ENCODE measurements at regions not wholly inside any gene's neighbourhood (a gene's known extent, or its start where the extent isn't known, plus 50 kb on each side); places are given as distances from the start of the nearest gene placed in this dataset.
A peak's percentile ranks its signal among the peaks of the same experiment; 100 is the strongest.

GRCh38 chr10:21387868-21388267, 137.6 kb downstream of the SKIDA1 start:
- no peak for TF ChIP-seq SIN3A (IDR thresholded peaks at IDR 0.05; ENCODE audit: borderline replicate concordance, insufficient read depth, low read length)
- no peak for TF ChIP-seq FOXP2 (optimal IDR thresholded peaks at IDR 0.05; ENCODE audit: borderline replicate concordance, extremely low read depth, extremely low read length, insufficient read depth)
- TF ChIP-seq POLR2AphosphoS5 (IDR thresholded peaks at IDR 0.05; ENCODE audit: low read depth, low read length): no peak
- TF ChIP-seq REST (IDR thresholded peaks at IDR 0.05; ENCODE audit: insufficient read depth in 1 of 2, low read depth in 2 of 2, low read length in 2 of 2): no peak
- no peak for TF ChIP-seq TAF1 (IDR thresholded peaks at IDR 0.05; ENCODE audit: borderline replicate concordance, insufficient read depth, low read length)

- no peak for TF ChIP-seq TAF1 (IDR thresholded peaks at IDR 0.05; ENCODE audit: borderline replicate concordance, insufficient read depth, low read length)
Observed at GRCh38 chr10:21385996-21386585, 139.4 kb downstream of the SKIDA1 start.

- no peak for TF ChIP-seq SIN3A (IDR thresholded peaks at IDR 0.05; ENCODE audit: borderline replicate concordance, insufficient read depth, low read length)
- no peak for TF ChIP-seq TAF1 (IDR thresholded peaks at IDR 0.05; ENCODE audit: borderline replicate concordance, insufficient read depth, low read length)
- TF ChIP-seq POLR2AphosphoS5 (IDR thresholded peaks at IDR 0.05; ENCODE audit: low read depth, low read length): no peak
- TF ChIP-seq FOXP2 (optimal IDR thresholded peaks at IDR 0.05; ENCODE audit: borderline replicate concordance, extremely low read depth, extremely low read length, insufficient read depth): no peak
- no peak for TF ChIP-seq REST (IDR thresholded peaks at IDR 0.05; ENCODE audit: insufficient read depth in 1 of 2, low read depth in 2 of 2, low read length in 2 of 2)
Observed at GRCh38 chr10:21385536-21385935, 139.9 kb downstream of the SKIDA1 start.

GRCh38 chr10:21379143-21379542, 146.3 kb downstream of the SKIDA1 start:
- TF ChIP-seq SIN3A (IDR thresholded peaks at IDR 0.05; ENCODE audit: borderline replicate concordance, insufficient read depth, low read length): no peak
- TF ChIP-seq POLR2AphosphoS5 (IDR thresholded peaks at IDR 0.05; ENCODE audit: low read depth, low read length): no peak
- TF ChIP-seq REST (IDR thresholded peaks at IDR 0.05; ENCODE audit: insufficient read depth in 1 of 2, low read depth in 2 of 2, low read length in 2 of 2): no peak
- no peak for TF ChIP-seq TAF1 (IDR thresholded peaks at IDR 0.05; ENCODE audit: borderline replicate concordance, insufficient read depth, low read length)
- TF ChIP-seq FOXP2 (optimal IDR thresholded peaks at IDR 0.05; ENCODE audit: borderline replicate concordance, extremely low read depth, extremely low read length, insufficient read depth): no peak

- TF ChIP-seq REST (IDR thresholded peaks at IDR 0.05; ENCODE audit: insufficient read depth in 1 of 2, low read depth in 2 of 2, low read length in 2 of 2) (no peak), TAF1 (IDR thresholded peaks at IDR 0.05; ENCODE audit: borderline replicate concordance, insufficient read depth, low read length) (peak; percentile 61; the same call in 1 of the 2 replicates), FOXP2 (optimal IDR thresholded peaks at IDR 0.05; ENCODE audit: borderline replicate concordance, extremely low read depth, extremely low read length, insufficient read depth) (no peak), POLR2AphosphoS5 (IDR thresholded peaks at IDR 0.05; ENCODE audit: low read depth, low read length) (peak; percentile 80), SIN3A (IDR thresholded peaks at IDR 0.05; ENCODE audit: borderline replicate concordance, insufficient read depth, low read length) (no peak)
Observed at GRCh38 chr10:21372651-21373410, 152.7 kb downstream of the SKIDA1 start.

Data from PFSK-1 (cell line).